Bronchial epithelial cell (primary cell): ENCODE measurements at regions not wholly inside any gene's neighbourhood (a gene's known extent, or its start where the extent isn't known, plus 50 kb on each side); places are given as distances from the start of the nearest gene placed in this dataset.
A peak's percentile ranks its signal among the peaks of the same experiment; 100 is the strongest.

Experiments used
- DNase-seq: peaks from one replicate; pipeline ENCODE4 v3.0.0-alpha.2; 2010; ENCODE audit warnings: low read depth
- FAIRE-seq: peaks from 2 replicates; lab custom pipeline; 2011; peaks lifted over from hg19 to GRCh38; lab: Jason Lieb, UNC
- H3K27me3 ChIP-seq: 2 replicates; pipeline ENCODE4 v1.5.1; 2011; ENCODE audit warnings: low read length; ENCODE audit not compliant: control insufficient read depth, insufficient read depth
- H3K36me3 ChIP-seq: 2 replicates; pipeline ENCODE4 v1.5.1; 2011; ENCODE audit warnings: low read length; ENCODE audit not compliant: control insufficient read depth, insufficient read depth
- H3K4me3 ChIP-seq: 2 replicates; pipeline ENCODE4 v1.5.1; 2011; ENCODE audit warnings: mild to moderate bottlenecking, low read depth, low read length, control low read depth
- CTCF ChIP-seq: IDR thresholded peaks from 2 replicates; pipeline ENCODE4 v1.5.1; 2011; ENCODE audit warnings: mild to moderate bottlenecking, moderate library complexity, low read length, control low read depth, inconsistent platforms; ENCODE audit not compliant: insufficient read depth, severe bottlenecking

GRCh38 chr6:40334496-40335270 is 252.5 kb downstream of the LRFN2 start:
- Histone ChIP-seq H3K36me3 (no peaks in the 10 kb centered on the region), H3K4me3 (no peak overlapping the region), H3K27me3 (peaks cover 2% of the 10 kb centered on the region)
- DNase-seq (no peak), FAIRE-seq (no peak)
- TF ChIP-seq CTCF: no peak

- Histone ChIP-seq H3K27me3 (peaks cover 2% of the 10 kb centered on the region), H3K36me3 (no peaks in the 10 kb centered on the region), H3K4me3 (no peak overlapping the region)
- DNase-seq (no peak), FAIRE-seq (no peak)
- TF ChIP-seq CTCF: no peak
Observed at GRCh38 chr6:40331545-40331944, 255.6 kb downstream of the LRFN2 start.

GRCh38 chr6:40330301-40330721 is 256.9 kb downstream of the LRFN2 start:
- TF ChIP-seq CTCF: no peak
- Histone ChIP-seq H3K4me3 (no peak overlapping the region), H3K36me3 (no peaks in the 10 kb centered on the region), H3K27me3 (no peaks in the 10 kb centered on the region)
- no peak for FAIRE-seq
- DNase-seq: no peak

GRCh38 chr6:40328986-40329545 is 258.1 kb downstream of the LRFN2 start:
- H3K27me3 ChIP-seq: no peaks in the 10 kb centered on the region
- no peaks in the 10 kb centered on the region for H3K36me3 ChIP-seq
- DNase-seq: no peak
- no peak for FAIRE-seq
- no peak overlapping the region for H3K4me3 ChIP-seq
- TF ChIP-seq CTCF: no peak

- FAIRE-seq (peak; percentile 43), DNase-seq (peak; percentile 54)
- H3K36me3 ChIP-seq: no peaks in the 10 kb centered on the region
Observed at GRCh38 chr6:40328386-40328985, 258.7 kb downstream of the LRFN2 start.

More at GRCh38 chr6:40328386-40328985, 258.7 kb downstream of the LRFN2 start:
- peak; percentile 93 for TF ChIP-seq CTCF
- no peak overlapping the region for H3K4me3 ChIP-seq
- H3K27me3 ChIP-seq: no peaks in the 10 kb centered on the region
